Esophagus muscularis mucosa (tissue), 4 donors: ENCODE measurements at regions not wholly inside any gene's neighbourhood (a gene's known extent, or its start where the extent isn't known, plus 50 kb on each side); places are given as distances from the start of the nearest gene placed in this dataset.

ENCODE experiments used
- EP300 ChIP-seq: sonication (generic); formaldehyde crosslinking; IDR thresholded peaks from one replicate; pipeline ENCODE4 v1.6.1; 2017; ENCODE audit warnings: antibody characterized with exemption
- POLR2A ChIP-seq: fragments of 450-650 bp; IDR thresholded peaks from one replicate; pipeline ENCODE4 v1.6.1; 2017; ENCODE audit warnings: antibody characterized with exemption, moderate library complexity, mild to moderate bottlenecking, low read depth
- POLR2AphosphoS5 ChIP-seq, 2 donors: sonication (generic); formaldehyde crosslinking; IDR thresholded peaks; one replicate each; pipeline ENCODE4 v1.6.1; 2017; ENCODE audit warnings: antibody characterized with exemption in 2 of 2
- TF ChIP-seq, protein P1 (sequence below), 3 experiments: fragments of 200-600 bp in 2 of 3; fragments of 450-650 bp in 1 of 3; sonication (generic) in 2 of 3; IDR thresholded peaks; one replicate each; pipeline ENCODE4 v1.5.1; 2017 to 2019; ENCODE audit warnings: antibody characterized with exemption in 3 of 3, mild to moderate bottlenecking in 2 of 3, moderate library complexity in 1 of 3

DNA sequence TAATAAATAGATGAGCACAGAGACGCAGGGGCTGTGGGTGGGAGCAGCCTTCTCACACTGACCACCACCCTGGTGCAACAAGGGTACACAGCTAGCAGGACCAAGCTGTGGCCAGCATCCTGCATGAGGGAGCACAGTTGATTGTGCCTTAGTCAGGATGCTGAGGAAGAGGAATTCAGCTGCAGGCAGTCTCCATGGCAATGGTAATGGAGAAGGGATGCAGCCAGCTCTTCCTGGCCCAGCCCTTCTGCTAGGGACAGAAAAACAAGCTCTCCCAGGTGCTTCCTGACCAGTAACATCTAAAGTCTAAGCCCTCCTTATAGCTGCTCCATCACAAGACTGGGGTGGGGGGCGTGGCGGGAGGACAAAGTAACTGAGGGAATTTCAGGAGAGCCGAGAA, 363.5 kb downstream of the BUD13 start:
- TF ChIP-seq, protein P1, sequence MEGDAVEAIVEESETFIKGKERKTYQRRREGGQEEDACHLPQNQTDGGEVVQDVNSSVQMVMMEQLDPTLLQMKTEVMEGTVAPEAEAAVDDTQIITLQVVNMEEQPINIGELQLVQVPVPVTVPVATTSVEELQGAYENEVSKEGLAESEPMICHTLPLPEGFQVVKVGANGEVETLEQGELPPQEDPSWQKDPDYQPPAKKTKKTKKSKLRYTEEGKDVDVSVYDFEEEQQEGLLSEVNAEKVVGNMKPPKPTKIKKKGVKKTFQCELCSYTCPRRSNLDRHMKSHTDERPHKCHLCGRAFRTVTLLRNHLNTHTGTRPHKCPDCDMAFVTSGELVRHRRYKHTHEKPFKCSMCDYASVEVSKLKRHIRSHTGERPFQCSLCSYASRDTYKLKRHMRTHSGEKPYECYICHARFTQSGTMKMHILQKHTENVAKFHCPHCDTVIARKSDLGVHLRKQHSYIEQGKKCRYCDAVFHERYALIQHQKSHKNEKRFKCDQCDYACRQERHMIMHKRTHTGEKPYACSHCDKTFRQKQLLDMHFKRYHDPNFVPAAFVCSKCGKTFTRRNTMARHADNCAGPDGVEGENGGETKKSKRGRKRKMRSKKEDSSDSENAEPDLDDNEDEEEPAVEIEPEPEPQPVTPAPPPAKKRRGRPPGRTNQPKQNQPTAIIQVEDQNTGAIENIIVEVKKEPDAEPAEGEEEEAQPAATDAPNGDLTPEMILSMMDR (IDR thresholded peaks at IDR 0.05), result no peak
- TF ChIP-seq POLR2A (no peak), POLR2AphosphoS5 (IDR thresholded peaks at IDR 0.05) (no peak), EP300 (no peak)
